ENCODE measurements at regions not wholly inside any gene's neighbourhood (a gene's known extent, or its start where the extent isn't known, plus 50 kb on each side); places are given as distances from the start of the nearest gene placed in this dataset.

DNA sequence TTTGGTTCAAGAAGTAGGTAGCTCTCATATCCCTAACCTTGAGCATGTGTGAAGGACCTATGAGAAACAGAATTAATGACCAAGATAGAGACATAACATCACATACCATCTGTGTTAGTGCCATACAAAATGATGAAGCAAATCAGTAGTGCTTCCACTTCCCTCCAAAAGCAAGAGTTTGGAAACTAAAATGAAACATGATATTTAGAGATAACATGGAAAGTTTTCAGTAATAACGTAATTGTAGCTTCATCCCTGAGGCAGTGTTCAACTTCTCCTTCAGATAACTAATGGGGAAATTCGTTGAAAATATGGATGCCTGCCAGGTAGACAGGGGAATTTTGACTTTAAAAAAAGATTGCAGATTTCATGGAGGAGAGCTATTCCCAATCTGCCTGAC, 248.4 kb upstream of the IRAK1BP1 start:
- CTCF ChIA-PET, result no interaction called here
- no peaks in the 10 kb centered on the region for H3K4me1 Mint-ChIP-seq (ENCODE audit: low read depth)
- H3K27ac Mint-ChIP-seq, result no peak overlapping the region
- no peaks in the 10 kb centered on the region for H3K36me3 ChIP-seq (ENCODE audit: insufficient read depth, low read length)
- H3K27ac ChIP-seq (ENCODE audit: low read depth in 1 of 2, low read length in 2 of 2), result no peak overlapping the region
- H3K9me3 Mint-ChIP-seq, result no peaks in the 10 kb centered on the region
- intact Hi-C loops (cut with DNase I, micrococcal nuclease), result no loop called here
- H3K36me3 Mint-ChIP-seq (ENCODE audit: low read depth), result no peaks in the 10 kb centered on the region
- TF ChIP-seq CTCF (IDR thresholded peaks at IDR 0.05), result no peak
- no peaks in the 10 kb centered on the region for H3K27me3 ChIP-seq (ENCODE audit: control insufficient read depth in 1 of 2, insufficient read depth in 2 of 2, low read length in 2 of 2)
- H3K9me3 ChIP-seq (ENCODE audit: control insufficient read depth in 1 of 2, insufficient read depth in 1 of 2, low read length in 2 of 2), result no peaks in the 10 kb centered on the region
- H3K27me3 Mint-ChIP-seq, result no peaks in the 10 kb centered on the region
- ATAC-seq (ENCODE audit: poor library complexity) (no peak), DNase-seq (no peak)
- POLR2A ChIA-PET, result no interaction called here
- H3K4me3 Mint-ChIP-seq, result no peak overlapping the region
- no peak overlapping the region for H3K4me3 ChIP-seq (ENCODE audit: low read length)
- no peaks in the 10 kb centered on the region for H3K4me1 ChIP-seq (ENCODE audit: insufficient read depth, low read length)

DNA sequence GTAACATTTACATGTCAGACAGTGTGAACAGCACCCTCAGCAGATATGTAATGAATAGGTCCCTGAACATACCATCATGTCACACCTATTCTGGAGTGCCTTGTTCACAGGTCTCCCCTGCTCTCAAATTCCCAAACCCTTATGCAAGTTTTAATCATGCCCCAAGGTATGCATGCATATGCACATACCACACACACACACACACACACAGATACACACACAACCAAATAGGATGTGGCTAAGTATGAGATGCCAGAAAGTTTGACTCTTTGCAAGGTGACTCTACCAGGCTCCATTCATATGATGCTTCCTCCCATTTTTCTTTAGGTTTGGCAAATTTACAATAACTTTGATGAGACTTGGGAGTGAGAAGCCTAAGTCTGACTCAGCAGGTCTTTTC, 243.8 kb upstream of the IRAK1BP1 start:
- Histone ChIP-seq H3K4me1 (ENCODE audit: insufficient read depth, low read length) (no peaks in the 10 kb centered on the region), H3K27me3 (ENCODE audit: control insufficient read depth in 1 of 2, insufficient read depth in 2 of 2, low read length in 2 of 2) (no peaks in the 10 kb centered on the region), H3K27ac (ENCODE audit: low read depth in 1 of 2, low read length in 2 of 2) (no peak overlapping the region), H3K9me3 (ENCODE audit: control insufficient read depth in 1 of 2, insufficient read depth in 1 of 2, low read length in 2 of 2) (no peaks in the 10 kb centered on the region), H3K36me3 (ENCODE audit: insufficient read depth, low read length) (no peaks in the 10 kb centered on the region), H3K4me3 (ENCODE audit: low read length) (no peak overlapping the region)
- Mint-ChIP-seq H3K4me1 (ENCODE audit: low read depth) (no peaks in the 10 kb centered on the region), H3K4me3 (no peak overlapping the region), H3K27ac (no peak overlapping the region), H3K9me3 (no peaks in the 10 kb centered on the region), H3K36me3 (ENCODE audit: low read depth) (no peaks in the 10 kb centered on the region), H3K27me3 (peaks cover 3% of the 10 kb centered on the region)
- ChIA-PET POLR2A (no interaction called here), CTCF (no interaction called here)
- ATAC-seq (ENCODE audit: poor library complexity) (no peak), DNase-seq (no peak)
- intact Hi-C loops (cut with DNase I, micrococcal nuclease), result no loop called here
- no peak for TF ChIP-seq CTCF (IDR thresholded peaks at IDR 0.05)

DNA sequence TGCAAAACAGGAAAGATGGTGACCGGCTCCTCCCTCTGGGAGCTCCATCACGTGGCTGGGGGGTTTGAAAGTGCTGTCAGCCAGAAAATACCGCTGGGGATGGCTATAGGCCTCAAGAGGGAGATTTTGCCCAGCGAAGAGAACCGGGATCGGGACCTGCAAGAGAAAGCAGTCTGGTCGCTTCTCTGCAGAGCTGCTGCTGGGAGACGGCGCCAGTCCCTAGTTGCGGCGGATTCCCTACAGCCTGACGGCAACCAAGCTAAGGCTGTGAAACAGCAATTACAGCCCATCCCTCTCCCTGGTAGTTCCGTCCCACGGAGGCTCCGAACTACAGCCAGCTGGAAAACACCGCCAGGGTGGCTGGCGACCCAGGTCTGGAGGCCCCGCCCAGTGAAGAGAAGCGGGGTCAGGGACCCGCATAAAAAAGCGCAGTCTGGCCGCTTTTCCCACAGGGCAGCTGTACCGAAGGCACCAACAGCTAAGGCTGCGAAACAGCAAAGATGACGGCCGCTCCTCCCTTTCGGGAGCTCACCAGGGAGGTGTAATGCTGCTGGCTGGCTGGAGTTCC, 238.1 kb upstream of the IRAK1BP1 start:
- H3K36me3 ChIP-seq (ENCODE audit: insufficient read depth, low read length), result no peaks in the 10 kb centered on the region
- DNase-seq, result no peak
- no peak overlapping the region for H3K4me3 ChIP-seq (ENCODE audit: low read length)
- ChIA-PET POLR2A (no interaction called here), CTCF (interaction anchor here (0.6 kb wide), 1 partner anchor 621 kb away, joined by 3 read pairs; no protein-coding TSS in a partner anchor)
- Mint-ChIP-seq H3K4me3 (no peak overlapping the region), H3K4me1 (ENCODE audit: low read depth) (no peaks in the 10 kb centered on the region), H3K27me3 (peaks cover 14% of the 10 kb centered on the region), H3K36me3 (ENCODE audit: low read depth) (no peaks in the 10 kb centered on the region), H3K9me3 (no peaks in the 10 kb centered on the region), H3K27ac (no peak overlapping the region)
- no peaks in the 10 kb centered on the region for H3K4me1 ChIP-seq (ENCODE audit: insufficient read depth, low read length)
- no peak overlapping the region for H3K27ac ChIP-seq (ENCODE audit: low read depth in 1 of 2, low read length in 2 of 2)
- TF ChIP-seq CTCF (IDR thresholded peaks at IDR 0.05), result no peak
- H3K27me3 ChIP-seq (ENCODE audit: control insufficient read depth in 1 of 2, insufficient read depth in 2 of 2, low read length in 2 of 2), result peaks cover 0 to 10% of the 10 kb centered on the region in 2 experiments
- ATAC-seq (ENCODE audit: poor library complexity), result no peak
- intact Hi-C loops (cut with DNase I, micrococcal nuclease), result no loop called here
- peaks cover 0 to 12% of the 10 kb centered on the region in 2 experiments for H3K9me3 ChIP-seq (ENCODE audit: control insufficient read depth in 1 of 2, insufficient read depth in 1 of 2, low read length in 2 of 2)

All from CD4-positive, alpha-beta T cell (primary cell).